Esophagus muscularis mucosa (tissue), 4 donors: ENCODE measurements at regions not wholly inside any gene's neighbourhood (a gene's known extent, or its start where the extent isn't known, plus 50 kb on each side); places are given as distances from the start of the nearest gene placed in this dataset.

Experiments
- DNase-seq: peaks from one replicate; pipeline ENCODE4 v3.0.0-alpha.2; 2017; ENCODE audit errors: extremely low spot score
- H3K27ac ChIP-seq, 4 donors: fragments of 200-600 bp; sonication (generic); replicated peaks in 1 of 4; 1 replicate in 3 of 4; 2 replicates in 1 of 4; pipeline ENCODE4 v1.5.1; 2016 to 2019; ENCODE audit warnings: mild to moderate bottlenecking in 1 of 4
- H3K27me3 ChIP-seq, 4 donors: fragments of 200-600 bp; sonication (generic); one replicate each; pipeline versions ENCODE4 v1.5.1 to v1.6.0; 2016 to 2019
- H3K36me3 ChIP-seq, 4 donors: fragments of 200-600 bp; sonication (generic); one replicate each; pipeline ENCODE4 v1.5.1; 2016 to 2019
- H3K4me1 ChIP-seq, 4 donors: fragments of 200-600 bp; sonication (generic); one replicate each; pipeline ENCODE4 v1.5.1; 2016 to 2019
- H3K4me3 ChIP-seq, 4 donors: fragments of 200-600 bp; sonication (generic); 1 replicate in 2 of 4; 2 replicates in 2 of 4; pipeline ENCODE4 v1.5.1; 2016 to 2019; ENCODE audit warnings: mild to moderate bottlenecking in 4 of 4, moderate library complexity in 1 of 4
- H3K9me3 ChIP-seq, 4 donors: fragments of 200-600 bp; sonication (generic); 1 replicate in 3 of 4; 2 replicates in 1 of 4; pipeline ENCODE4 v1.5.1; 2016 to 2019
- CTCF ChIP-seq, 3 experiments: fragments of 200-600 bp in 2 of 3; fragments of 450-650 bp in 1 of 3; sonication (generic) in 2 of 3; IDR thresholded peaks; one replicate each; pipeline ENCODE4 v1.5.1; 2017 to 2019; ENCODE audit warnings: antibody characterized with exemption in 3 of 3, mild to moderate bottlenecking in 2 of 3, moderate library complexity in 1 of 3
- EP300 ChIP-seq: sonication (generic); formaldehyde crosslinking; IDR thresholded peaks from one replicate; pipeline ENCODE4 v1.6.1; 2017; ENCODE audit warnings: antibody characterized with exemption
- POLR2A ChIP-seq: fragments of 450-650 bp; IDR thresholded peaks from one replicate; pipeline ENCODE4 v1.6.1; 2017; ENCODE audit warnings: antibody characterized with exemption, moderate library complexity, mild to moderate bottlenecking, low read depth
- POLR2AphosphoS5 ChIP-seq, 2 donors: sonication (generic); formaldehyde crosslinking; IDR thresholded peaks; one replicate each; pipeline ENCODE4 v1.6.1; 2017; ENCODE audit warnings: antibody characterized with exemption in 2 of 2
- WGBS: methylation state at CpG from one replicate; pipeline ENCODE4 v1.1.5; 2018; 5-methylcytosine and 5-hydroxymethylcytosine counted together
- intact Hi-C: fragments of 100-400 bp; cut with DNase I; formaldehyde crosslinking; loops from one replicate; pipeline ENCODE4 v1.15.1; 2023

- Histone ChIP-seq H3K27ac (no peak overlapping the region), H3K4me3 (no peak overlapping the region), H3K36me3 (no peaks in the 10 kb centered on the region), H3K4me1 (peaks cover 0 to 6% (median 0%) of the 10 kb centered on the region in 4 donors), H3K27me3 (peaks cover 0 to 18% (median 0%) of the 10 kb centered on the region in 4 donors), H3K9me3 (no peaks in the 10 kb centered on the region)
- intact Hi-C loops = no loop called here
- no peak for TF ChIP-seq EP300
- no peak for TF ChIP-seq CTCF (IDR thresholded peaks at IDR 0.05)
- TF ChIP-seq POLR2A = no peak
- no peak for TF ChIP-seq POLR2AphosphoS5 (IDR thresholded peaks at IDR 0.05)
- no peak for DNase-seq
Measured at GRCh38 chr15:91783451-91783850, 70.1 kb upstream of the SLCO3A1 start.

- H3K27ac ChIP-seq = no peak overlapping the region
- TF ChIP-seq POLR2A (no peak), POLR2AphosphoS5 (IDR thresholded peaks at IDR 0.05) (no peak)
- H3K4me1 ChIP-seq = peaks cover 0 to 6% (median 0%) of the 10 kb centered on the region in 4 donors
- intact Hi-C loops = no loop called here
- no peaks in the 10 kb centered on the region for H3K36me3 ChIP-seq
- H3K9me3 ChIP-seq = no peaks in the 10 kb centered on the region
- no peak overlapping the region for H3K4me3 ChIP-seq
- no peak for DNase-seq
- peaks cover 0 to 18% (median 0%) of the 10 kb centered on the region in 4 donors for H3K27me3 ChIP-seq
- 100% methylated on average over 4 of the region's 4 CpGs for WGBS
Measured at GRCh38 chr15:91784973-91785709, 68.4 kb upstream of the SLCO3A1 start.

GRCh38 chr15:91787198-91787597 lies 66.3 kb upstream of the SLCO3A1 start:
- Histone ChIP-seq H3K9me3 (no peaks in the 10 kb centered on the region), H3K27ac (no peak overlapping the region), H3K36me3 (no peaks in the 10 kb centered on the region), H3K27me3 (peaks cover 0 to 18% (median 0%) of the 10 kb centered on the region in 4 donors), H3K4me1 (peaks cover 0 to 6% (median 0%) of the 10 kb centered on the region in 4 donors), H3K4me3 (no peak overlapping the region)
- no peak for DNase-seq
- intact Hi-C loops = no loop called here
- TF ChIP-seq EP300 (no peak), CTCF (IDR thresholded peaks at IDR 0.05) (no peak)
- WGBS = 58% methylated on average over 7 of the region's 7 CpGs

- H3K27ac ChIP-seq = no peak overlapping the region
- 91% methylated on average over 5 of the region's 5 CpGs for WGBS
- H3K27me3 ChIP-seq = peaks cover 0 to 10% (median 0%) of the 10 kb centered on the region in 4 donors
- TF ChIP-seq POLR2A = no peak
- no peak for TF ChIP-seq EP300
- no peak for TF ChIP-seq POLR2AphosphoS5 (IDR thresholded peaks at IDR 0.05)
- TF ChIP-seq CTCF (IDR thresholded peaks at IDR 0.05) = no peak
- no peak overlapping the region for H3K4me3 ChIP-seq
- no peaks in the 10 kb centered on the region for H3K4me1 ChIP-seq
- H3K36me3 ChIP-seq = no peaks in the 10 kb centered on the region
- H3K9me3 ChIP-seq = no peaks in the 10 kb centered on the region
- intact Hi-C loops = no loop called here
- no peak for DNase-seq
Measured at GRCh38 chr15:91789136-91789535, 64.4 kb upstream of the SLCO3A1 start.

GRCh38 chr15:91790836-91791235 lies 62.7 kb upstream of the SLCO3A1 start:
- Histone ChIP-seq H3K27me3 (no peaks in the 10 kb centered on the region), H3K4me1 (no peaks in the 10 kb centered on the region), H3K36me3 (no peaks in the 10 kb centered on the region), H3K9me3 (no peaks in the 10 kb centered on the region), H3K4me3 (no peak overlapping the region), H3K27ac (no peak overlapping the region)
- no peak for DNase-seq
- WGBS = 74% methylated on average over 3 of the region's 3 CpGs
- intact Hi-C loops = no loop called here
- TF ChIP-seq POLR2A = no peak
- TF ChIP-seq EP300 = no peak
- no peak for TF ChIP-seq CTCF (IDR thresholded peaks at IDR 0.05)
- TF ChIP-seq POLR2AphosphoS5 (IDR thresholded peaks at IDR 0.05) = no peak
